Activated CD4-positive, alpha-beta T cell treated with anti-CD3 and anti-CD28 coated beads for 36 hours (primary cell): ENCODE measurements at regions not wholly inside any gene's neighbourhood (a gene's known extent, or its start where the extent isn't known, plus 50 kb on each side); places are given as distances from the start of the nearest gene placed in this dataset.

Experiments used
- ATAC-seq: fragments of 200-7000 bp; cut with Tn5 transposase; one replicate; pipeline ENCODE4 v1.10.0; 2021; ENCODE audit warnings: mild to moderate bottlenecking, moderate library complexity
- CTCF ChIA-PET: fragments of 350-600 bp; sonication (Branson Sonifier 250); formaldehyde crosslinking; loops from one replicate; lab custom pipeline; 2021; ENCODE audit warnings: antibody characterized with exemption; lab: Charles Lee
- POLR2A ChIA-PET: fragments of 350-600 bp; sonication (Branson Sonifier 250); formaldehyde crosslinking; loops from one replicate; lab custom pipeline; 2021; ENCODE audit warnings: antibody characterized with exemption, inconsistent platforms; lab: Charles Lee
- DNase-seq: peaks from one replicate; pipeline ENCODE4 v3.0.0-alpha.2; 2020
- H3K27ac Mint-ChIP-seq: one replicate; pipeline ENCODE4 v1.8.0; 2021; ENCODE audit warnings: mixed read lengths
- H3K27me3 Mint-ChIP-seq: one replicate; pipeline ENCODE4 v1.8.0; 2021; ENCODE audit warnings: mixed read lengths
- H3K36me3 Mint-ChIP-seq: one replicate; pipeline ENCODE4 v1.8.0; 2021; ENCODE audit warnings: low read depth, mixed read lengths
- H3K4me1 Mint-ChIP-seq: one replicate; pipeline ENCODE4 v1.8.0; 2021; ENCODE audit warnings: mixed read lengths
- H3K4me3 Mint-ChIP-seq: one replicate; pipeline ENCODE4 v1.8.0; 2021; ENCODE audit warnings: mild to moderate bottlenecking, moderate library complexity, mixed read lengths
- H3K9me3 Mint-ChIP-seq: one replicate; pipeline ENCODE4 v1.8.0; 2021; ENCODE audit warnings: low read depth, mixed read lengths
- intact Hi-C, 2 experiments: fragments of 100-400 bp; cut with DNase I in 1 of 2; cut with micrococcal nuclease in 1 of 2; formaldehyde crosslinking; loops; one replicate each; pipeline versions ENCODE4 v1.14.2 to v1.15.1; 2022 to 2024; cut with DNase I, micrococcal nuclease

DNA sequence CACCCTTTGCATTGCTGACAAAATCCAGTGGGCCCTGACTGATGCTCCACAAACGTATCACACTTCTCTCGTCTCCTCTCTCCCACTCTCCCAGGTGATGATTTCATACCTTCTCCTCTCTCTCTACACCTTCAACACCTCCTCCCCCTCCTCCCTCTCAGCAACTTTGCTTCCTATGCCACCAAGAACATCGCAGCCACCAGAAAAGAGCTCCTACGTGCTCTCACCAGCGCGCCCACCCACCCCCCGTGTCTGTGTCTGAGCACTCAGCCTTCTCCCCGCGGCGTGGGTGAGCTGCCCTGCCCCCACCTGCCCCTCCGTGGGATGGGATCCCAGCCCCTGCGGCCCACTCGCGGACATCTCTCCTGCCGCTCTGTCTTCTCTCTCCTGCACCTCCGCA, 55.1 kb upstream of the COX20 start:
- ChIA-PET POLR2A (no interaction called here), CTCF (no interaction called here)
- intact Hi-C loops = no loop called here
- H3K4me3 Mint-ChIP-seq = no peak overlapping the region
- no peaks in the 10 kb centered on the region for H3K36me3 Mint-ChIP-seq
- H3K9me3 Mint-ChIP-seq = no peaks in the 10 kb centered on the region
- H3K4me1 Mint-ChIP-seq = peaks cover 7% of the 10 kb centered on the region
- H3K27me3 Mint-ChIP-seq = no peaks in the 10 kb centered on the region
- no peak for ATAC-seq
- no peak for DNase-seq
- no peak overlapping the region for H3K27ac Mint-ChIP-seq

DNA sequence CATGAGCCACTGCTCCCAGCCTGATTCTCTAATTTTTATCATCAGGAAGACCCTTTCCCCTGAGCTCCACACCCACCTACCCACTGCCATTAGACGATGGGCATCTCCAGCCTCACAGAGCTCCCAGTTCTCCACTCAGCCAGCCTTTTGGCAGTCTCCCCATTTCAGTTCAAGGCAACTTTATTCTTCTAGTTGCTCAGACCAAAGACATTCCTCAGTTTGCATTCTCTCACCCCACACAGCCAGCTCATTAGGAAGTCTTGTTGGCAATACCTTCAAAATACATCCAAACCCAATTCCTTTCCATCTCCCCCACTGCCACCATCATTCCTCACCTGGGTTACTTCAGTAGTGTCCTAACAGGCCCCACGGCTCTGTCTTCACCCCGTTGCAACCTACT, 53.4 kb upstream of the COX20 start:
- no peak overlapping the region for H3K27ac Mint-ChIP-seq
- H3K4me3 Mint-ChIP-seq = no peak overlapping the region
- H3K36me3 Mint-ChIP-seq = no peaks in the 10 kb centered on the region
- CTCF ChIA-PET = no interaction called here
- ATAC-seq = no peak
- peaks cover 7% of the 10 kb centered on the region for H3K4me1 Mint-ChIP-seq
- DNase-seq = no peak
- H3K27me3 Mint-ChIP-seq = no peaks in the 10 kb centered on the region
- no peaks in the 10 kb centered on the region for H3K9me3 Mint-ChIP-seq
- POLR2A ChIA-PET = no interaction called here
- intact Hi-C loops = no loop called here

DNA sequence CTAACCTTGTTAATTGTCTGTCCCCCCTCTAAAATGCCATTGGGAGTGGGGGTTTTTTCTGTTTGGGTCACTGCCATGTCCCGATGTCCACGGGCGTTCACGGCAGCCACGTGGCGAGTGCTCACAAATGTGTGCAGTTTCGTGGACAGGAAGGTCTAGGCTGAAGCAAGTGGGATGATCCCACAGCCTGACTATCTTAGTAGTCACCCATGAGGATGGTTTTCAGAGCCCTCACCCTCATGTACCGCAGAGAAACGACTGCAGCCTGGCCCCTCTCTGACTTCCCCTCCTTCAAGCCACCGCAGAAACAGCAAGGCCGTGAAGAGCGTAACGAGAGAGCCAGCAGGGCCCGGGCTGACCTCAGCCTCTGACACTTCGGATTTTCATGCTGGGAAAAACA, 52.3 kb upstream of the COX20 start:
- DNase-seq (no peak), ATAC-seq (no peak)
- Mint-ChIP-seq H3K9me3 (no peaks in the 10 kb centered on the region), H3K27ac (no peak overlapping the region), H3K36me3 (no peaks in the 10 kb centered on the region), H3K4me1 (peaks cover 6% of the 10 kb centered on the region), H3K27me3 (no peaks in the 10 kb centered on the region), H3K4me3 (no peak overlapping the region)
- POLR2A ChIA-PET = no interaction called here
- intact Hi-C loops = no loop called here
- CTCF ChIA-PET = no interaction called here
